AG08396 (cell line): ENCODE measurements at regions not wholly inside any gene's neighbourhood (a gene's known extent, or its start where the extent isn't known, plus 50 kb on each side); places are given as distances from the start of the nearest gene placed in this dataset.
"Not testable (repeated sequence)": the region's sequence is repeated elsewhere in the genome, so short reads cannot be mapped to it uniquely, and the experiment has no call there.

ENCODE experiments used
- DNase-seq: peaks from one replicate; pipeline ENCODE4 v3.0.0; 2012; ENCODE audit warnings: low spot score, mixed read lengths

GRCh38 chrX:151042842-151043241 is 59.7 kb downstream of the HMGB3 start:
- DNase-seq: no peak

- not testable (repeated sequence) for DNase-seq
Measured at GRCh38 chrX:151066373-151066772, 83.2 kb downstream of the HMGB3 start.

GRCh38 chrX:151073767-151074166 is 90.6 kb downstream of the HMGB3 start:
- DNase-seq: no peak

- DNase-seq: no peak
Measured at GRCh38 chrX:151081016-151081415, 95.4 kb upstream of the GPR50 start.

- peak; percentile 72 for DNase-seq
Measured at GRCh38 chrX:151082077-151082948, 94.1 kb upstream of the GPR50 start.

- DNase-seq: no peak
Measured at GRCh38 chrX:151084454-151084853, 91.9 kb upstream of the GPR50 start.

GRCh38 chrX:151085207-151085606 is 91.2 kb upstream of the GPR50 start:
- DNase-seq: no peak

GRCh38 chrX:151088221-151088620 is 88.2 kb upstream of the GPR50 start:
- DNase-seq: no peak

- no peak for DNase-seq
Measured at GRCh38 chrX:151099001-151099400, 77.4 kb upstream of the GPR50 start.

GRCh38 chrX:151100799-151101198 is 75.6 kb upstream of the GPR50 start:
- DNase-seq: no peak

GRCh38 chrX:151113200-151113599 is 63.2 kb upstream of the GPR50 start:
- DNase-seq: not testable (repeated sequence)
